ENCODE measurements at regions not wholly inside any gene's neighbourhood (a gene's known extent, or its start where the extent isn't known, plus 50 kb on each side); places are given as distances from the start of the nearest gene placed in this dataset.
A peak's percentile ranks its signal among the peaks of the same experiment; 100 is the strongest.
"Not testable (repeated sequence)": the region's sequence is repeated elsewhere in the genome, so short reads cannot be mapped to it uniquely, and the experiment has no call there.

DNA sequence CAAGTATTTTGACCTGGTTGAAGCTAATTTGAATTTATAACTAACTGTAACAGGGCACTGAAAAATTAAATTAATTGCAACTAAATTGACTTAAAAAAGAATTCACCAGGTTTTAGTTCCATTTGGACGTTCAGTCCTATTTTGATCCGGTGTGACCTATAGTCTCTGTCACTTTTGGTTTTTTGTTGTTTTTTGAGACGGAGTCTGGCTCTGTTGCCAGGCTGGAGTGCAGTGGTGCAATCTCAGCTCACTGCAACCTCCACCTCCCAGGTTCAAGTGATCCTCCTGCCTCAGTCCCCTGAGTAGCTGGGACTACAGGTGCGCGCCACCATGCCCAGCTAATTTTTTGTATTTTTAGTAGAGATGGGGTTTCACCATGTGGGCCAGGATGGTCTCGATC, 91.2 kb downstream of the GADD45G start:
- not testable (repeated sequence) for DNase-seq (ENCODE audit: low read depth in 2 of 2)

- DNase-seq (ENCODE audit: low read depth in 2 of 2), result no peak
Observed at GRCh38 chr9:89696780-89697179, 92.0 kb downstream of the GADD45G start.

- DNase-seq (ENCODE audit: low read depth in 2 of 2), result no peak
Observed at GRCh38 chr9:89697553-89697952, 92.7 kb downstream of the GADD45G start.

DNA sequence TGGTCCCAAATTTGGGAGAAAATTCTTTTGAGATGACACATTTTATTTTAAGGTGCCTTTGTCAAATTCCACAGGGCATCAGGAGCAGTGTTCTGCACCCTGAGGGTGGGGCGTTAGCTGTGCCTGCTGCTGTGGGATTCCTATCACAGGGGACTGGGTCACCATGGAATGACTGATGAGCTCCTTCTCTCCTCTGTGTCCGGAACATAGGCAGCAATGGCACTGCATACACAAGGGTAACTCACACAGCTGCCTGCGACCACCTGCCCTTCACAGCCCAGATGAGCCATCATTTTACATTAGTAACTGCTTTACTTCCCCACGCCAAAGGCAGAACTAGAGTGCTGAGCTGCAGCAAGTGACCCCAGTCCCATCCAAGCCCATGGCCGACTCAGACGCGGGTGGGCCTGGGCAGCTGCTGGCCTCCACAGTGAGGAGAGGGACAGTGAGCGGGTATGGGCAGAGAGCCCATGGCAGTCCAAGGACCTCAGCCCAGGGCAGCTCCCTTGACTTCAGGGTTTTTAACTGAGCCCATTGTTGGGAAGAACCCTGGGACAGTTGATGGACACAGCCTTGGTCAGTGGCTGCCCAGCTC, 93.7 kb downstream of the GADD45G start:
- DNase-seq (ENCODE audit: low read depth in 2 of 2), result no peak

DNA sequence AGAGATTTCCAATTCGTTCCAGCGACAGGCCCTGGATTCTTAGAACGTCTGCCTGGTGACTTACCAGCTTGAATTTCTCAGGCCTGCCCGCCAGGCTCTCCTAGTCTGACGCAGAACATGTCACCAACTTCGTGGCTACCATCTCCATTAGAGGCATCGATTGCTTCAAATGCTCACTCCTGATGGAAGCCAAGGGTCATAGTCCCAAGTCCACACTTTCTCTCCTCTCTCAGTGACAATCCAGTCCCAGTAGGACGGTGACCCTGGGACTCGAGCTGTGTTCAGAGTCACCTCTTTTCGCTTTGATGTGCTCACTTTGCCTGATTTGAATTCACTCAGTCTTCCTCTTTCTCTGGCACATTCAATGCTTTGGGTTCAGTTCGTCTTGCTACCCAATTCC, 94.8 kb downstream of the GADD45G start:
- no peak for DNase-seq (ENCODE audit: low read depth in 2 of 2)

DNA sequence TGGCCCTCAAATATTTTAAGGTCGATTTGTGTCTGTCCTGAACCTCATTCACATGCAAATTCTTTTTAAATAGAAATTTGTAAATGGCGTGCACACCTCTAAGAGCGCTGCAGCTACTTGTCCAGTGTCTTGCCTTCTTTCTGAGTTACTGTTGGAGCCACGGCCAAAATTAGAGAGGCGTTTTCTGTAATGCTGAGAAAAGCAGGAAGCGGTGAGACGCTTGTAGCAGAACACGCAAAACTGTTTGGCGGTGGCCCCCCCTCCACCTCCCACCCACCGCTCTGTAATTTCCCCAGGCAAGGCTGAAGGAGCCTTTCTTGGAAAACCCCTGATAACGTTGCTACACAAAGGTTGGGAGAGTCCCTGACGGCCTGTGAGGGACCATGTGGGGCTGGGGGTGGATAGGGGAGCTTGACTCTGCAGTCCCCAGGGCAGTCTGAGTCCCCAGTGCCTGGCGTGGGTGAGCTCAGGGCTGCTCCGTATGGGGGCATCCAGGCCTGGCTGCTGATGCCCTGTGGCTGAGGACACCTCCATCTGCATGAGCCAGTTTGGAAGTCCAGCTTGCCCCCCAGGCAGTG, 96.5 kb downstream of the GADD45G start:
- peak; percentile 68 to 73 for DNase-seq (ENCODE audit: low read depth in 2 of 2)

- DNase-seq (ENCODE audit: low read depth in 2 of 2), result no peak
Observed at GRCh38 chr9:89702401-89702800, 97.6 kb downstream of the GADD45G start.

GRCh38 chr9:89705651-89706050, 100.8 kb downstream of the GADD45G start:
- DNase-seq (ENCODE audit: low read depth in 2 of 2), result no peak

DNA sequence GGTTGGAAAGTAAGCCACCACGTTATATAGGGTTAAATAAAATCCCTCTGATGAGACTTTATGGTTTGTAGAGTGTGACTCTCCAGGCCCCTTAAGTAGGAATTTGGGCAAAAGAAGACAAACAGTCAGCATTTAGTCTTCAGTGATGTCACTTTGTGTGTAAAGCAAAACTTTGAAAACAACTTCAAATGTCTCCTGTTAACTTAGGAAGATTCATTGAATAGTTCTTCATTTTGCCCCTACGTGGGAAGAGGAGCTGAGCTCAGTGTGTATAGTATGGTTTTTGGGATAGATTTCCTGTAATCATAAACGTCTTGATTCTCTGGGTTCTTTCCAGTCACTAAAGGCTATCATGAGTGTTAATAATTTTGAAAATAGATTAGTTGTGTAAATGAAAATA, 101.3 kb downstream of the GADD45G start:
- DNase-seq (ENCODE audit: low read depth in 2 of 2), result no peak

- DNase-seq (ENCODE audit: low read depth in 2 of 2), result no peak
Observed at GRCh38 chr9:89706731-89707191, 101.9 kb downstream of the GADD45G start.

DNA sequence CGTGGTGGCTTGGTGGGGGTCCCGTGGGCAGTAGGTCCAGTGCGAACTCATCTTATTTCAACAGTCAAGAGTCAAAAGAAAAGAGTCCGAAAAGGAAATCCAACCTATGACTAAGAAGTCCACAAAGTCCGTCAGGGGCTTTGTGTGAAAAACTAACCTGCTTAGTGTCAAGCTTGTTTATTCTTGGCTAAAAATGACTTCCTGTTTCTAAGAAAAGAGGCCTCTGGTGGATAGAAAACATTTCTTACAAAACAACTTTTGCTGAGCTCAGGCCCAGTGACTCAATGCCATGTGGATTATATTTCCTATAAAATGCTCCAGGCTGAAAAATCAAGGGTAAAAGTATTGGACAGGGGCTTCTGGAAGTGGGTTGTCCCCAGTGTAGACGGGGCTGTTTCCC, 105.9 kb downstream of the GADD45G start:
- no peak for DNase-seq (ENCODE audit: low read depth in 2 of 2)

DNA sequence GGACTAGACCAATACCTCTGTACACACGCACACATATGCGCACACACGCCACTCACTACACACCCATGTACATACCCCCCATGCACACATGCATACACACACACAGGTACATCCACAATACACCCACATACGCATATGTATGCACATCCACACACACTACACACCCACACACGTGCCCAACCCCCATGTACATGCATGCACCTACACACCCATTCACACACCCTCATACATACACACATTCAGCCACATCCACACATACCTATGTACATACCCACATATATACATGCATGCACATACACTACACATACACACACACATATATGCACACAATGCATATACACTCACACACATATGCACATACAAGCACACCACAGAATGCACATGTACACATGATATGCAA, 107.1 kb downstream of the GADD45G start:
- DNase-seq (ENCODE audit: low read depth in 2 of 2), result no peak

DNA sequence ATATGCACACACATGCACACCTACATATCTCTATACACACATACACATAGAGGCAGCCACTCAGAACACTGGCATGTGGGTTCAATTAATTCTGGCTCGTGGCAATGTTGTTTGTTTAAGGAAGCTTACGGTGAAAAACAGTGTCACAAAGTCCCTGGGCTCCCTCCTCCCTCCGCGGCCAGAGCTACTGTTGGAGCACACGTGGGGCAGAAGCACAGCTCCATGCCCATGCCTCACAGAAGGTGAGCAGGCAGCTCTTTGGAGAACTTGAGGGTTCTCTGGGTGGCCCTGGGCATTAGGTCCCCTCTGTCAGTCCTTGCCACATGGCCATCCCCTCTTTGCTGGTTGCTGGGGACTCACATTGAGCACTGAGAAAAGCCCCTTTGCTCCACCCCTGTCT, 107.5 kb downstream of the GADD45G start:
- no peak for DNase-seq (ENCODE audit: low read depth in 2 of 2)

DNA sequence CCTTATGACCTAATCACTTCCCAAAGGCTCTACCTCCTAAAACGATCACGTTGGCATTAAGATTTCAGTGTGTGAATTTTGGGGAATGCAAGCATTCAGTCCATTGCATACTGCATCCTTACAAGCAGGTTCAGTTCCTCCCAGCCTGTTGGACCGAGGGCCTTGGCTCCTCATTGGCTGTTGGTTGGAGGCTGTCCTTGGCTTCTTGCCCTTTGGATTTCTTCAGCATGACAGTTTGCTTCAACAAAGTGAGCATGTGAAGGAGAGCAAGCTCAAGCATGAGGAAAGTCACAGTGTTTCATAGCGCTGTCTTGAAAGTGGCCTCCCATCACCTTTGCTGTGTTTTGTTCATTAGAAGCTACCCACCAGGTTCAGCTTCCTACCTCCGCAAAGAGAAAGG, 109.5 kb downstream of the GADD45G start:
- no peak for DNase-seq (ENCODE audit: low read depth in 2 of 2)

DNA sequence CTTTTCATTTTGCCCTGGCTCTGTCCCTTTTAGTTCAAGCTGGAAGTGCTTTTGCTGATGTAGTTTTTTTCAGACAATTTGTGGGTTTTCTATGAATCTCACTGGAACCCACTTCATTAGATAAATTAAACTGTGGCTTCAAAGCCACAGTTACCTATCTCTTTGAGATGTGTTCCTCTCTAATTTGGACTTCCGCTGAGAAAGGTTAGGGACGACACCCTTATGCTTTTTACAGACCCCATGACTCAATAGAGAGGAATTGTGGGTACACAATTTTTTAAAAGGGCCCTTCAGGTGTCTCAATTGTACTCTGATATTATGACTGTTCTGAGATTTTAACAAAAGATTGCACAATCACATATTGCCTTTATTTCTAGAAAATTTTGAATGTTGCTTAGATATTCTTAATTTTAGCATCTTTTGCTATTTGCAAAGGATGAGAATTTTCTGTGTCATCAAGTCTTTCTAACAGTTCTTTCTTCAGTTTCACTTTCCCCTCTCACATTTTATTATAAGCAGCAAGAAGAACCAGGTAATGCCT, 110.6 kb downstream of the GADD45G start:
- DNase-seq (ENCODE audit: low read depth in 2 of 2), result no peak

DNA sequence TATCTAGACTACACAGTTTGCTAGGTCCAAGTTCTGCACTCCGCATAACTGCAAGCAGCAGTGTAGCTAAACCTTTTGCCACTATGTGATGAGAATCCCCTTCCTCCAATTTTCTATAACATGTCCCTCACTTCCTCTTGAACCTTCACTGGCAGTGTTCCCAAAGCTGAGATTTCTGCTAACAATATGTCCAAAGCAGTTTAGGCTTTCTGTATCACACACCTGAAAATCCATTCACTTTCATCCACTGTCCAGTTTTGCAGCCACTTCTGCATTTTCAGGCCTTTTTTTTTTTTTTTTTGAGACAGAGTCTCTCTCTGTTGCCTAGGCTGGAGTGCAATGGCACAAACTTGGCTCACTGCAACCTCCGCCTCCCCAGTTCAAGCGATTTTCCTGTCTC, 111.1 kb downstream of the GADD45G start:
- DNase-seq (ENCODE audit: low read depth in 2 of 2), result no peak

DNA sequence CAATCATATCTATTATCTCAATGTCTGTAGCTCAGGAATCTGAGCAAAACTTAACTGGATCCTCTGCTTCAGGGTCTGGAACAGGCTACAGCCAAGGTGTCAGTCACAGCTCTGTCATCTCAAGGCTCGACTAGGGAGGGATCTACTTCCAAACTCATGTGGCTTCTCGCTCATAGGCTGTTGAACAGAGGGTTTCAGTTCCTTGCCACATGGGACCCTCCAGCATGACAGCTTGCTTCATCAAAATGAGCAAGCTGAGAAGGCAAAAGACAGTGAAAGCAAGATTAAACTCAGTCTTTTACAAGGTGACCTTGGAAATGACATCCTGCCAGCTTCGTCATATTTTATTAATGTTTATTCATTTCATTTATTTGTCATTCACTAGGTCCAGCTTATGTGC, 111.7 kb downstream of the GADD45G start:
- no peak for DNase-seq (ENCODE audit: low read depth in 2 of 2)

- DNase-seq (ENCODE audit: low read depth in 2 of 2), result no peak
Observed at GRCh38 chr9:89718176-89718575, 113.4 kb downstream of the GADD45G start.

- DNase-seq (ENCODE audit: low read depth in 2 of 2), result no peak
Observed at GRCh38 chr9:89718651-89719050, 113.8 kb downstream of the GADD45G start.

GRCh38 chr9:89719202-89719601, 114.4 kb downstream of the GADD45G start:
- no peak for DNase-seq (ENCODE audit: low read depth in 2 of 2)

- no peak for DNase-seq (ENCODE audit: low read depth in 2 of 2)
Observed at GRCh38 chr9:89720696-89721175, 115.9 kb downstream of the GADD45G start.

DNA sequence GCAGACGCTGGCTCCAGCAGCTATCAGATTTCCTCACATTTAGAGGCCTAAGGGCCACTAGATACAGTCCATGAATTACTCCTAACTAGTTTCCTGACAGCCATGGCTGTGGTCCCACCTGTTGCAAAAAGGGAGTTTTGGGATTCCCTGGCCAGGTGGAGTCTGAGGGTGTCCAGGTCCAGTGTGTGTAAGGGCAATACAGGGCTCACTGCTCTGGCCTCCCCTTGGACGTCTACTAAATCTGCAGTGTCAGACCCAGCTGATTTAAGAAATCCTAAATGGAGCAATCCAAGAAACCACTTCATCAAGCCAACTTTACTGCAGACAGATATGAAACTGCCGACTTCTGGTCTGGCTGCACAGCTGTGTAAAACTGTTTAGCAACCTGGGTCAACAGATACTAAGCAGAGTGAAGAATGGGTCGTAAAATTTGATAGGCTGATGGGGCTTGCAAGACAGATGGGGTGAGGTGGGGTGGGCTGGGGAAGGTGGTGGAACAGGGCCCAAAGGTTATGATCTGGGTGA, 116.4 kb downstream of the GADD45G start:
- no peak for DNase-seq (ENCODE audit: low read depth in 2 of 2)

- no peak for DNase-seq (ENCODE audit: low read depth in 2 of 2)
Observed at GRCh38 chr9:89721971-89722530, 117.2 kb downstream of the GADD45G start.
